ENCODE measurements at regions not wholly inside any gene's neighbourhood (a gene's known extent, or its start where the extent isn't known, plus 50 kb on each side); places are given as distances from the start of the nearest gene placed in this dataset.
"Not testable (repeated sequence)": the region's sequence is repeated elsewhere in the genome, so short reads cannot be mapped to it uniquely, and the experiment has no call there.

DNA sequence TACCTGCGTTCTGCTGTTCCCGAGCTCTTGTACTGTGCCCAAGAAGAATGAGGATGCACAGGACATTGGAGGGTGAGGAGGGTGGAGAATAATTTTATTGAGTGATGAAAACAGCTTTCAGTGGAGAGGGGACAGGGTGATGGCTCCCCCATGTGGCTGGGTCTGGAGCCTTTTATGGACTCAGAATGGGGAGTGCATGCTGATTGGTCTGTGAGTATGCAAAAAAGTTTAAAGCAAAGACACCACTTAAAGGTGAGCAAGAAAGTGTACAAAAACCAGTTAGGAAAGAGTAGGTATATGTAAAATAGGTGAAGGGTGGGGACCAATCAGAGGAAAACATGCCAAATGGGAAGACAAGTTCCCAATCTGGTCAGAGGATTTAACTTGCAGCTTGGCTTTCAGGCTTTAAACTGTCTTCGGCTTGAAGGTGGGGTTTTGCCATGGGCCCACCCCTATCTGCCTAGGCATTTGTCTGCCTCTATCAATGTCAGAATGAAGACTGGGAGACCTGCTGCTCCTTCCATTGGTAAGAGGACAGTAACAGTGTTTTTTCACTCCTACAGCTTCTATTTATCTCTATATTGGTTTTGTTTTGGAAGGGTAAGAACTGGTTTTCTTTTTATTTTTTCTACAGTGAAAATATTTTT lies 118.0 kb upstream of the RAI14 start:
- no peak for DNase-seq

DNA sequence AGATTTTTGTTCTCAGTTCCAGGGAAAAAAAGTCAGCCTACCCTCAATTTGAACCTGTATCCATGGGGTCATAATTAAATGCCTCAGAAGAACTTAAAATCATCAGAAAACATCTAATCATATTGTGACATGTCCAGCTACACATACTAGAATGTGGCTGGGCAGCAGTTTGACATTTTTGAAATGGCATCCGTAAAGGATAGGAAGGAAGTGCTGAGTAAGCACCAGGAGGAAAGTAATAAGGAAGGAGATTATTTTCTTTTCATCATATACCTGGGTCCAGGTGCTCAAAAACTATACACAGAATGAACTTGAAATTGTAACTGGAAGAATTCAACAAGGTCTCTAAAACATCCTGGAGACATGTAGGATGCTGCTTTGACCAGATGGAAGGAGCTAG lies 116.9 kb upstream of the RAI14 start:
- DNase-seq = no peak

DNA sequence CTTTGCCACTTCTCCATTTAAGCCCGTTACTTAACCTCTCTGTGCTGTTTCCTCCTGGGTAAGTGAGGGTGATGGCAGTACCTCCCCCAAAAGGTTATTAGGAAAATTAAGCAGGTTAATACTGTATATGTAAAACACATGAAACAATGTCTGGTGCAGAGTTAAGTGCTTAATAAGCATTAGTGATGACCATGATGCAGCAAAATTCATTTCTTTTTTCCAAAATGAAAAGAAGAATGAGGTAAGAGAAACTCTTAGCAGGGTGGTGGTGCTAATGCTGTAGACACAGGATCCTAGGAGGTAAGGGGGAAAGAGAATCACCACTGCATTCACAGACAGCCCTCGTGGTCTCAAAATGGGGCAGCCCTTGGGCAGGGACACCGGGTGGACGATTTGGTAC lies 115.1 kb upstream of the RAI14 start:
- DNase-seq = no peak

DNA sequence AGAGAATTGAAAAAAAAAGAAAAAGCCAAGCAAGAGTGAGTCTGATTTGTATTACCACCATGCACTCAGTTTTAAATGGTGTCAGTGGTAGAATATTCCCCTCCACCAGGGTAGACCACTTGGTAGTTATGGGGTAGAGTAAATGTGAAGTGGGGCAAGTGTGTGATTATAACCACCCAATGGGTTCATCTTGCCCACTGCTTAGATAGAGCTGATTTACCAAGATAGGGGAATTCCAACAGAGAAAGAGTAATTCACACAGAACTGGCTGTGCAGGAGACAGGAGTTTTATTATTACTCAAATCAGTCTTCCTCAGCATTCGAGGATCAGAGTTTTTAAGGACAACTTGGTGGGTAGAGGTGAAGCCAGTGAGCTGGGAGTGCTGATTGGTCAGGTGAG lies 113.3 kb upstream of the RAI14 start:
- no peak for DNase-seq

DNA sequence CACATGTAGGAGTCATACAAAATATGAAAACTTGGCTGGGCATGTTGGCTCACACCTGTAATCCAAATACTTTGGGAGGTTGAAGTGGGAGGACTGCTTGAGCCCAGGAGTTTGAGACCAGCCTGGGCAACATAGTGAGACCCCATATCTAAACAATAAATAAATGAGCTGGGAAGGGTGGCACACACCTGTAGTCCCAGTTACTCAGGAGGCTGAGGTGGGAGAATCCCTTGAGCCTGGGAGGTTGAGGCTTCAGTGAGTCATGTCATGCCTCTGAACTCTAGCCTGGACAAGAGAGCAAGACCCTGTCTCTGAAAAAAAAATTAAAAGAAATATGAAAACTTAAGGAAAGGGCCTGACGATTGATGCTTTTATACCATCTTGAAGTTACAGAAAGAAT lies 112.4 kb upstream of the RAI14 start:
- DNase-seq = no peak

DNA sequence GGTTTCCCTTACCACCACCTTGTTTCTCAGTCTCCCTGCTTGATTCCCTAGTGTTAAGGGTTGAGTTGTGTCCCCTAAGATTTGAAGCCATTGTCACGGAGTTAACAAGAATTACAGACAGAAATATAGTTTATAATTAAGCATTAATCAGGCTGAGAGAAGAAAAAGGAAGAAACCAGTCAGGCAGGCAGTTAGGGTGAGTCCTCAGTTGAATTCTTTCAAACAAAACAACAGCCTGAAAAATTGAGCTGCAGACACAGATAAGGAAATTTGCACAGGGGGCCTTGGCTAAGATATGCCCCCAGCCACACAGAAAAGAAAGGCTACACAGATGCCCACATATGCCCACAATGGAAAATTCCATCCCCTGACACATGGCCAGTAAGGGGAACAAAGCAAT lies 111.7 kb upstream of the RAI14 start:
- DNase-seq = no peak

DNA sequence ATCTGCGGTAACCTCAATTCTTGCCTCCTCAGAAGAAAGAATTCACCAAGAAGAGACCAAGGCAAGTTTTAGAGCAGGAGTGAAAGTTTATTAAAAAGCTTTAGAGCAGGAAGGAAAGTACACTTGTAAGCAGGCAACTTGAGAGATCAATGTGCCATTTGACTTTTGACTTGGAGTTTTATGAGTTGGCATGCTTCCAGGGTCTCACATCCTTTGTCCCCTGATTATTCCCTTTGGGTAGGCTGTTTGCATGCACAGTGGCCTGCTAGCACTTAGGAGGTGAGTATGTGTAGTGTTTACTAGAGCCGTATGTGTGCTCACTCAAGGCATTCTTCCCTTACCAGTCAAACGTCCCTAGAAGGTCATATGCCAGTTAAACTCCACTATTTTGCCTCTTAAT lies 111.0 kb upstream of the RAI14 start:
- DNase-seq = no peak

DNA sequence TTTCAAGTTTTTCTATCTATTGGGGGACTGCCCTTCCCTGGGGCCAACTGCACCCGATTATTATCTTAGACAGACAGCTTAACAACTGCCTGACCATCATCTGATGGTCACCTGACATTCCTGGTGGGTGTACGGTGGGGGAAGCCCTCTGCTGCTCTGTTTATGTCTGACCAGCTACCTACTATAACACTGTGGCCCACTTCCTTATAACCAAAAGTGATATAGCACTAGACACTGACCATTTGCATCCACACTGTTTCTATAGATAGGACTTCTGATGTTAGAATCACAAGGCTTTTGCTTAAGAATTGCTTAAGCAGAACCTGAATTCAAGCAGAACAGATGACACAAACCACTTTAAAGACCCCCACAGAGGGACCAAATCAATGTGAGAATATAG lies 110.5 kb upstream of the RAI14 start:
- no peak for DNase-seq

DNA sequence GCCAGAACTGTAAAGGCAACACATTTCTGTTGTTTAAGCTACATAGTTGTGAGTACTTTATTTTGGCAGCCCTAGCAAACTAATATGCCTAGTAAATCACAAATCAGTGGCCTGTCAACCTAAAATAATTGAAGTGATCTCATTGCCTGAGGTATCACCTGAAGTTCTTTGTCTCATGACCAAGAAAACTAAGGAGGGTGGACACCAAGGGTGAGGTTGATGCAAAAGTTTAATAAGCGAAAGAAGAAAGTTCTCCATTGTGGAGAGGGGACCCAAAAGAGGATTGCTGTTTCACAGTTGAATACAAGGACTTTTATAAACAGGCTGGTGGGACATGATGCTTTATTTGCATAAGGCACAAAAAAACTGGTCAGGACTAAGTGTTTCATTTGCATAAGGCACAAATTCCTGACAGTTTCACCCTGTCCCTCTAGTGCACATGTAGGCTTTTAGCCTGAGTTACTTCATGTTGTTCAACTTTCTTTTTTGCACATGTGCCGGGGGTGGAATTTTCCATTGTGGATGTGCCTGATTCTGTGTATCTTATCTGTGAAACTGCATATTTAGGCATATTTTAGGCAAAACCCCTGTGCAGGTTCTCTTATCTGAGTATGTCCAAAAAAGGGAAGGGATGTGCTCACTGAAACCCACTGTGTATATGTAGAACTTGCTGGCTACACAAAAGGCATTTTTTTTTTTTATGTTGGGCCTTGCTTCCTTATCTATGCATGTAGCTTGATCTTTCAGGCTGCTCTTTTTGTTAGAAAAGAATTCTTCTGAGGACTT lies 108.6 kb upstream of the RAI14 start:
- DNase-seq = no peak

DNA sequence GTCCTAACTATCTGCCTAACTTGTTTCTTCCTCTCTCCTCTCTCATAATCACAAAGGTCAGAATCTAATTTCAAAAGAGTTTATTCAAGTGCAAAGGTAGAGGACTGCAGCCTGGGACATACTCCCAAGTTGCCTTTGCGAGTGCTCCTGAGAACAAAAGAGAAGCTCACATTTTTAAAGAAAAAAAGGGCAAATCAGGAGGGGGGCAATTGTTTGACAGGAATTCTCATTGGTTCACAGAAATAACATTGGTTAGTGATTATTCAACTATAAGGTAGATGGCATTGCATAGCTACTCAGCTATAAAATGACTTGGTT lies 108.1 kb upstream of the RAI14 start:
- no peak for DNase-seq

DNA sequence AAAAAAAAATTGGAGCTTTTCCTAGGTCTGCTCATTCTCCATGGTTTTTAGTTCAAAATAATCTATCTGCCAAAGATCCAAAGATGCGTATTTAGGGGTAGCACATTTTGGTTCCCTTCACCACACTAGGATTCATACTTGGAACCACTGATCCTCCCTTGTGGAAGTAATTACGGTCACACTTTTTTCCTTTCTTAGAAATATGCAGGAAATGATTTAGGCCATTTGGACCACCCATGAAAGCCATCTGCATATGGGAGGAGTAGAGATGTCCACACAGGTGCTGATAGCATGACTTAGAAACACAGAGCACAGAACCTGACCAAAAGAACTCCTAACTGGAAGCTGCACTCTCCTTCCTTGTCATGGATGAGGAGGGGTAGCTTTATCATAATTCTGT lies 105.9 kb upstream of the RAI14 start:
- DNase-seq = no peak

DNA sequence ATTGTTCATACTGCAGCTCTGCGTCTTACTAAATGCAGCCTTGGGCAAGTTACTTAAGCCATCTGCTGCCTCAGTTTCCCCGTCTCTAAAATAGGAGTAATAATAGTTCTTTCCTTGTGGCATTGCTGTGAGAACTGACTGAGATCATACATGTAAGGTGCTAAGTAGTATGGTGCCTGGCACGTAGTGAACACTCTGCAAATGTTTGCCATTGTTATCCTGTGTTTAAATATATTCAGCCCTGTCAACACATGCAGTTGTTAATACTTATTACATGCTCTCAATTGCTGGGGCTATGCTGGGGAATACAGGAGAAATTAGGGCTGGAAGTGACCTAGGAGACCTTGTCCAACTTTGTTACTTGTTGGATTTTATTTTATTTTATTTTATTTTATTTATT lies 105.2 kb upstream of the RAI14 start:
- DNase-seq = no peak

DNA sequence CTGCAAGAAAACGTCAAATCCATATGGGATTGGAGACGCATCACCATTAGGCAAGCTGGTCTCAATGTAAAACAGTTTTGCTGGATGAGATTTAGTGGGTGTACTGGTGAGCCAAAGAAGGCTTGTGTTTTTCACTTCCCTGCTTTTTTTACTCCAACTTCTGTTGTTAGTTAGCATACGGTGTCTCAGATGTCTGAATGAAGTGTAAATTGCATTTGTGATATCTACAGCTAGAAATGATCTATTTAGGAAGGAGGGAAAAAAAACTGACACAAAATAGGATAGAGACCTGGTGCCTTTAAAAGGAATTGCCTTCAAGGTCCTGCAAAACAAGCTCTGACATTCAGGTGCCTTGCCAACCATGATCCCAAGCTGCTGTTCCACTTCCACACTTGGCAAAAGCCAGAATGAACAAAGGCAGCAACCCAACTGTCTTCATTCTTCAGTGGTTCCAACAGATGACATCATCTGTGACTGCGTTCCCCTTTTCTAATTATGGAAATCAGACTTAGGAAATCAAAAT lies 104.2 kb upstream of the RAI14 start:
- no peak for DNase-seq

DNA sequence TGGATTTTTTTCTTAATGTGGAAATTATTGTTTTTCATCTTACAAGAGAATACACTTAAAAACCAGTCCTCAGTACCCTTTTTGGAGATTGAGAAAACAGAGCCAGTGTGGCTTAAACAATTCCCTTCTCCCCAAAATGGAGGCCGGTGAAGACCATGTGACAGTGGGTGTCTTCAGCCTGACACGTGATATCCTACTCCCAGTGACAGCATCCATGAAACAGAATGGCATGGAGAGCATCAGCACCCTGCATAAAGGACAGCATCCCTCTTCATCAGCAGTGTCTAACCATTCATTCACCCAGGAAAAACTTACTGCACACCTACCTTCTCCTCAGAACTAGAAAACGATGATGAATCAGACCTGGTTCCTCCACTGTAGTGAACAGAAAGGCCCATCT lies 103.4 kb upstream of the RAI14 start:
- DNase-seq = no peak

DNA sequence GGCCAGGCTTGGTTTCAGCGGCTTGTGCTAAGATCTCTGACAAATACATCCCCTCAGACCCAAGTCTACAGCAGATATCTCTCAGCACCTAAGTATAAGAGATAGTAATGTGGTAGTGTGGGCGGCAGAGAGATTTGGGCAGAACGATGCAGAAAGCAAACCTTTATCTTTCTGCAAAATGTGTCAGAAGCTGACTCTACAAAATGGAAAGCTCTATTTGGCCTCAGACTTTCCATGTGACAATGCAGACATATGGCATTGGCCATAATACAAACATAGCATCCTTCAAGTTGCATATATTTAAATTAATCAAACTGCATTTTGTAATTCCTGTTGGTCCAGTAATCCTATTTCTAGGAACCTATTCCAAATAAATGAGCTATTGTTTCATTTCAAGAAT lies 102.5 kb upstream of the RAI14 start:
- no peak for DNase-seq

DNA sequence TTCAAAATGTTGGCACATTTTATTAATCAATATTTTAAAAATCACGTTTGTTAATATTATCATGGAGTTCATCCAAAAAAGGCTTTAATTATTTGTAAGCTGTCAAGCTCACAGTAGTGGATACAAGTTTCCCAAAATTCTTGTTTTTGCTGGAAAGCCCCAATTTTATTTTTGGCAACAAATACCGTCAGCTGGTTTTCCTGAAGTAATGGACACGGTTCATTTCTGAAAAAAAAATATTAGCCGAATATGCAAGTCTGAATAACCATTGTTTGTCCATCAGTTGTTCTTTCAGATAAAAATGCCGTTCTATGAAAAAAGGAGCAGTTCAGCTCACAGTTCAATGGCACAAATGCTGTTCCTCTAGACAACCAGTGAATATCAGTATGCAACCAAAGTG lies 101.5 kb upstream of the RAI14 start:
- DNase-seq = no peak

DNA sequence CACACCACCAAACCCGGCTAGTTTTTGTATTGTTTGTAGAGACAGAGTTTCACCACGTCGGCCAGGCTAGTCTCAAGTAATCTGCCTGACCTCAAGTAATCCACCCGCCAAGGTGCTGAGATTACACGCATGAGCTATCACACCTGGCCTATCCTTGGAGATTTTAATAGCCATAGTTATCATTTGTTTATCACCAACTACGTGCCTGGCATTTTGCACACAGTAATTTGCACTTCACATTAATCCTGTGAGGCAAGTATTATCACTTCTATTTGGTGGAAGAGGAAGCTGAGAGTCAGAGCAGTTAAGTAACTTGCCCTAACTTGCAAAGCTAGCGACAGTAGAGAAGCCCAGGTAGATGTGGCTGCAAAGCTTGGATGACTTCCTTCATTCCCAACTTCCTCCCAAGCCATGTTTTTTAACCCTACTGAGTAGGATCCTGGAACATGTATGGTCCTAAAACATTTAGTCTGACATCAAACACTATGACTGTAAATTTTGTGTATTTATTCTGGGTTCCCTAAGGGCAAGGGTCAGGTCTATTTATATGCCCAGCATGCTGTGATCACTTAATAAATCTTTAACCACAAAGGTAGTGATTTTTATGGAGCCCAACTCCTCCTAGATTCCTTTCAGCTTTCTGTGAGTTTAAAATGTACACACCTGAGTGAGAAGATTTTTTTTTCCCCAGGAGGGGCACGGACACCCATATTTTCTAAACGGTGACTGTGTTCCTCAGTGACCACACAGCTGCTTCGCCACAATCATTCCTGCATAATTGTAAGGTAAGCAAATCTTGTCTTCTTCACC lies 100.2 kb upstream of the RAI14 start:
- no peak for DNase-seq

DNA sequence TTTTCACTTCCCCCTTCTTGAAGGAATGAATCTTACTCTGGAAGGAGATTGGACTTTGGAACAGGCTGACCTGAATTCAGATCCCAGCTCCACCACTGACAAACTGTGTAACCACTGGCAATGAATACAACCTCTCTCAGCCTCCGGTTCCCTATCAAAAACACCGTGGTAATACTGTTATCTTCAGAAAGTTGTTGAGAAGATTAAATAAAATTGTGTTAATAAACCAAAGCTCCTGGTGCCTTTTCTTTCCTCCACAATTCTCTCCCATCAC lies 99.7 kb upstream of the RAI14 start:
- no peak for DNase-seq

DNA sequence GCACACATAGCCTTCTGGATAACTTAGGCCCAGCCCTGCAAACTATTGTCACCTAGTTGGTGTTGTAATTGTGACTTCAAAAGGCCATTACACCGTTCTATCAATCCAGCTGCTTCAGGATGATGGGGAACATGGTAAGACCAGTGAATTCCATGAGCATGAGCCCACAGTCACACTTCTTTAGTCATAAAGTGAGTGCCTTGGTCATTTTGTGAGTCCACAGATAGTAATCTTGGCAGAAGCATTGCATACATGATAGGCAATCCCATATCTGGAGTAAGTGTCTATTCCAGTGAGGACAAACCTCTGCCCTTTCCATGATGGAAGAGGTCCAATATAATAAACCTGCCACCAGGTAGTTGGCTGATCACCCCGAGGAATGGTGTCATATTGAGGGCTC lies 94.5 kb upstream of the RAI14 start:
- not testable (repeated sequence) for DNase-seq

DNA sequence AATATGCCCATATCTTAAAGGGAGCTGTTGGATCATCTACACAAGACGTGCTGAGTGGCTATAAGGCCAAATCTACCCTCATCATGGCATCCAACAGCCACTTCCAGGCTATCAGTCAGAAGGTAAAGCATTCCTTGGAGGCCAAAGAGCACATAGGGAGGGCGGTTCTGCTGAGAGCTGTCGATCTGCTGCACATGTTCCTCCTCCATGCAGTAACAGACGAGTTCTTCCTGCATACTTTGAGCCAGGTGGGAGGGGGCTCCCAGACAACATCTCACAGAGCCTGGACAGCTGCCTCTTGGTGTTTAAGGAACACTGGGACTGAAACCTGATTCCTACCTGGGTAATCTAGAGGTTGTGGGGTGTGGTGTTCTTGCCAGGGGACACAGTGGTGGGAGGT lies 93.3 kb upstream of the RAI14 start:
- no peak for DNase-seq

DNA sequence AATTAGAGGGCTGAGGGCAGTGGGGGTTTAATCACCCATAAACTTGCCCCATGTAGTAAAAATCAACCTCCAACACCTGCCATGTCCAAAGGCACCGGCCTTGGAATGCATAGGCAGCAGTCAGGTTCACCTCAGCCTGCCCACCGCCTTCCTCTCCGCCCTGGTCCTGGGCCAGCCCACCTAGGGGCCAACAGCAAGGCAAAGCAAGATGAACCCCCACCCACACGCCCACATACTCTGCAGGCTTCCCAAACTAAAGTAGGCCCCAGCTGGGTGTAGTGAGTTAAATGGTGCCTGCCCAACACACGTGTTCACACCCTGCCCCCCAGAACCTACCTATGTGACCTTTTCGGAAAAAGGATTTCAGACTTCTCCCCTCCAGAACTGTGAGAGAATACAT lies 92.9 kb upstream of the RAI14 start:
- no peak for DNase-seq

DNA sequence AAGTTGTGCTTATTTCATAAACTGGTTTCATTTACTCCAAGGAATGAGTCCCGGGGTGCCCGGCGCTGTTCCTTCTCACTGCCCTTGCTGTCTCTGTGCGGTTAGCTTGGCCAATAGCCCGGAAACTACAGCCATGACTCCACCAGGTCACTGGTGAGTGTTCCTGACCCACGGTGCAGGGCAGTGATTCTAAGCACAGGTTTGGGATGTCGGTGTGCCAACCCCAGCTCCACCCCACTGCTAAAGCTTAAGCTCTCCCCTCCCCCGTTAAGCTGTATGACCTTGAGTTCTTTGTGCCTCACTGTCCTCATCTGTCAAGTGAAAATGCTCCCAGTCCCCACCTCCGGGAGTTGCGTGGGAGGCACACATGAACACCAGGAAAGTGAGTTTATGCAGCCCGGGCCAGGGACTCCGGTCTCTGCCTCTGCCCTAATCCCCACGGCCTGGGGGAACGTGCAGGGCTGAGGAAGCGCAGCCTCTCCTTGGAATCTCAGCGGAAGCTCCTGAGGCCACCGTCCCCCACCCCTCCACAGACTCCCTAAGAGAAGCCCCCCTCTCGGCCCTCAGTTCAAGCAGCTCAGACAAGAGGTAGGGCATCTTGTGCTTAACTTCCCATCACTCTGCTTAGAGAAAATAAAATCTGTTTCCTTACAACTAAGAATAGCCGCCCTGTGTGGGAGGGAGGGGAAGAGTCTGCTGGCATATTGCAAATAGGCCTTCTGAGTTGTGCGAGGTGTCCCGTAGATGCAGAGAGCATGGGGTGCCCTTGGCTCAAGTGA lies 92.0 kb upstream of the RAI14 start:
- DNase-seq = no peak

DNA sequence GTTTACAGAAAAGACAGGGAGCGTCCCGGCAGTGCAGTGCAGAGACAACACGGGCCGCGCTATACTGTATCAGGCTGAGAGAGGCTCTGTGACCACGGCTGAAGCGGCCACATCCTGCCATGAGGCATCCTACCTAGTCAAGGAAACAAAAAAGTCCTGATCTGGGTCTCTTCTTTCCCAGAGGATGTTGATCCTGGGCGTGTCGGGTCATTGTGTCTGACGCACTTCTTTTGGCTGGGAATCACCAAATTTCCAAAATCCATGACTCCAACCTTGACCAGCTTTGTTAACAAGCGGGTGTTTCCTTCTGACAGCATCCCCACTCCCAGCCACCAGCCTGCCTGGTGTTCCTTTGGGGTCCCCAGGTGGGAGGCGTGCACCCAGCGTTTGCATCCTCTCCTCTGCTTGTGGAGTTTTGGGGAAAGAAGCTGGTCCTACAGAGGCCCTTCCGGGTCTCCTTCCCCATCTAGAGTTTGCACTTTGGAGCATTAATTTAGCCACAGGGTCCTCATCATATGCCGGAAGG lies 91.4 kb upstream of the RAI14 start:
- DNase-seq = no peak

All from T-helper 9 cell (primary cell).